NB4 (cell line): ENCODE measurements at regions not wholly inside any gene's neighbourhood (a gene's known extent, or its start where the extent isn't known, plus 50 kb on each side); places are given as distances from the start of the nearest gene placed in this dataset.

Experiments used
- DNase-seq: peaks from one replicate; pipeline ENCODE4 v3.0.0; 2010; ENCODE audit warnings: low read depth
- H3K4me3 ChIP-seq: one replicate; pipeline ENCODE4 v1.5.1; 2011; ENCODE audit warnings: mild to moderate bottlenecking, low read depth, low read length, moderate library complexity
- CTCF ChIP-seq: IDR thresholded peaks from one replicate; pipeline ENCODE4 v1.5.1; 2012; ENCODE audit warnings: low read depth, low read length
- MYC ChIP-seq: IDR thresholded peaks from 2 replicates; pipeline ENCODE4 v1.6.1; 2011; ENCODE audit warnings: low read depth, low read length
- POLR2A ChIP-seq: IDR thresholded peaks from 2 replicates; pipeline ENCODE4 v1.6.1; 2011; ENCODE audit warnings: mild to moderate bottlenecking; ENCODE audit not compliant: insufficient read length; ENCODE audit errors: extremely low read depth
- TF ChIP-seq, protein P1 (sequence below): IDR thresholded peaks from 2 replicates; pipeline ENCODE4 v1.6.1; 2011; ENCODE audit warnings: low read depth, low read length

GRCh38 chr15:66842710-66843441, 140.8 kb downstream of the SMAD6 start:
- no peak overlapping the region for H3K4me3 ChIP-seq
- DNase-seq: peak; percentile 67
- TF ChIP-seq, protein P1, sequence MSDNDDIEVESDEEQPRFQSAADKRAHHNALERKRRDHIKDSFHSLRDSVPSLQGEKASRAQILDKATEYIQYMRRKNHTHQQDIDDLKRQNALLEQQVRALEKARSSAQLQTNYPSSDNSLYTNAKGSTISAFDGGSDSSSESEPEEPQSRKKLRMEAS: no peak
- TF ChIP-seq POLR2A (no peak), MYC (no peak), CTCF (no peak)

DNA sequence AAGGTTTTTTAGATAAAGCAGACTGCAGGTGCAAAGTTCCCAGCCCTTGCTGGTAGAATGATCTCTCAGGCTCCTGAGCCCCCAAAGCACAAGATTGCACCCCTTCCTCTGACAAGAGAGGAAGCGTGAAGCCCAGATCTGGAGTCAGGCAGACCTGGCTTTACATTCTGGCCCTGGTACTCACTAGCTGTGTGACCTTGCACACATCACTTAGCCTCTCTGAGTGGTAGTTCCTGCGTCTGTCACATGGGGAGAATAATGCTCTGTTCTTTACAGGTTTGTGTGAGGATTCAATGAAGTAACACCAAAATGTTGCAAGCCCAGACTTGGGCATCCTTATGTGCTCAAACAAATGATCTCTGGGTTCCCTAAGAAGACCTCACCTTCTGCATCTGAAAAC, 141.5 kb downstream of the SMAD6 start:
- no peak overlapping the region for H3K4me3 ChIP-seq
- no peak for DNase-seq
- TF ChIP-seq MYC: no peak
- TF ChIP-seq POLR2A: no peak
- TF ChIP-seq, protein P1: no peak
- TF ChIP-seq CTCF: no peak

- no peak for TF ChIP-seq CTCF
- TF ChIP-seq POLR2A: no peak
- no peak for TF ChIP-seq MYC
- TF ChIP-seq, protein P1: no peak
- no peak for DNase-seq
- H3K4me3 ChIP-seq: no peak overlapping the region
Measured at GRCh38 chr15:66844041-66844746, 142.2 kb downstream of the SMAD6 start.

GRCh38 chr15:66844747-66845145, 142.7 kb downstream of the SMAD6 start:
- no peak for DNase-seq
- no peak overlapping the region for H3K4me3 ChIP-seq
- TF ChIP-seq, protein P1: no peak
- TF ChIP-seq POLR2A (no peak), CTCF (no peak), MYC (no peak)

DNA sequence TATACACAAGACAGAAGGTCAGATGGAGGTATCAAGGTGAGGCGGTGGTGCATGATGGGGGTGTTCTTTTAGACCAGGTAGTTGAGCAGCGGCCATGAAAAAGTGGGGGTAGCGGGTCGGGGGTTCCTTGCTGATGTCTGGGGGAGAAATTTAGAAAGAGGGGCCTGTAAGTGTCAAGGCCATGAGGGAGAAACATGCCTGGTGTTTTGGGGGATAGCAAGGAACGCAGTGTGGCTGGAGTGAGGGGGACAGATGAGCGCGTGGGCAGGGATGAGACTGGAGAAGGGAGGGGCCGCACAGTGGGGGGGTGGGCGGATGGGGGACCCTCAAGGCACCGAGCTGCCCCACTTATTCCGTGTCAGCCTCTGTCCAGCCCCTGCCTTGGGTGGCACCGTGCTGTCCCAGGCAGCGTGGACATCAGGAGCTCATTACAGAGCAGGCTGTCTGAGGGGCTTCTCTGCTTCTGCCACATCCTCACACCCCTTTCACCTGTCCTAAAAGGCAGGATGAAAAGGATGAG, 143.3 kb downstream of the SMAD6 start:
- no peak overlapping the region for H3K4me3 ChIP-seq
- no peak for DNase-seq
- TF ChIP-seq MYC (no peak), POLR2A (no peak)
- TF ChIP-seq, protein P1: no peak

GRCh38 chr15:66846031-66846430, 144.0 kb downstream of the SMAD6 start:
- TF ChIP-seq POLR2A: no peak
- TF ChIP-seq, protein P1: no peak
- TF ChIP-seq CTCF: no peak
- TF ChIP-seq MYC: no peak
- DNase-seq: no peak
- no peak overlapping the region for H3K4me3 ChIP-seq
